Head of caudate nucleus (tissue), 42 donors: ENCODE measurements at regions not wholly inside any gene's neighbourhood (a gene's known extent, or its start where the extent isn't known, plus 50 kb on each side); places are given as distances from the start of the nearest gene placed in this dataset.
"Not testable (repeated sequence)": the region's sequence is repeated elsewhere in the genome, so short reads cannot be mapped to it uniquely, and the experiment has no call there.

Experiments
- DNase-seq, 42 donors: peaks; one replicate each; pipeline versions ENCODE4 v3.0.0 to v3.0.0-alpha.2; 2020 to 2021; ENCODE audit warnings: mixed read lengths in 7 of 42
- intact Hi-C: fragments of 100-400 bp; cut with DNase I; formaldehyde crosslinking; loops from one replicate; pipeline ENCODE4 v1.15.0; 2022

GRCh38 chr4:134145369-134145768, 56.2 kb downstream of the PABPC4L start:
- intact Hi-C loops, result no loop called here
- no peak for DNase-seq

- DNase-seq, result no peak
Observed at GRCh38 chr4:134144337-134144736, 57.3 kb downstream of the PABPC4L start.

GRCh38 chr4:134141728-134142127, 59.9 kb downstream of the PABPC4L start:
- DNase-seq, result no peak
- intact Hi-C loops, result no loop called here

More at GRCh38 chr4:134144337-134144736, 57.3 kb downstream of the PABPC4L start:
- intact Hi-C loops, result no loop called here

GRCh38 chr4:134139188-134139587, 62.4 kb downstream of the PABPC4L start:
- intact Hi-C loops, result no loop called here
- no peak for DNase-seq

GRCh38 chr4:134132086-134132783, 69.4 kb downstream of the PABPC4L start:
- no peak for DNase-seq
- intact Hi-C loops, result no loop called here

- DNase-seq, result no peak
- intact Hi-C loops, result no loop called here
Observed at GRCh38 chr4:134126955-134127354, 74.6 kb downstream of the PABPC4L start.

GRCh38 chr4:134126000-134126560, 75.5 kb downstream of the PABPC4L start:
- no peak for DNase-seq
- intact Hi-C loops, result no loop called here

GRCh38 chr4:134122903-134123302, 78.7 kb downstream of the PABPC4L start:
- intact Hi-C loops, result no loop called here
- DNase-seq, result no peak

- intact Hi-C loops, result no loop called here
- DNase-seq, result no peak
Observed at GRCh38 chr4:134117392-134118183, 84.0 kb downstream of the PABPC4L start.

- no peak for DNase-seq
- intact Hi-C loops, result no loop called here
Observed at GRCh38 chr4:134089885-134090284, 111.7 kb downstream of the PABPC4L start.

- no peak for DNase-seq
- intact Hi-C loops, result no loop called here
Observed at GRCh38 chr4:134085496-134085895, 116.1 kb downstream of the PABPC4L start.

GRCh38 chr4:134079085-134079484, 122.5 kb downstream of the PABPC4L start:
- intact Hi-C loops, result not testable (repeated sequence)

GRCh38 chr4:134078230-134078914, 123.2 kb downstream of the PABPC4L start:
- intact Hi-C loops, result no loop called here
- DNase-seq, result no peak

More at GRCh38 chr4:134079085-134079484, 122.5 kb downstream of the PABPC4L start:
- not testable (repeated sequence) for DNase-seq

GRCh38 chr4:134073711-134074110, 127.9 kb downstream of the PABPC4L start:
- intact Hi-C loops, result no loop called here
- no peak for DNase-seq

- DNase-seq, result no peak
- intact Hi-C loops, result no loop called here
Observed at GRCh38 chr4:134072137-134072536, 129.5 kb downstream of the PABPC4L start.

- no peak for DNase-seq
- intact Hi-C loops, result no loop called here
Observed at GRCh38 chr4:134070174-134070573, 131.4 kb downstream of the PABPC4L start.

- intact Hi-C loops, result no loop called here
Observed at GRCh38 chr4:134057356-134057755, 144.2 kb downstream of the PABPC4L start.

GRCh38 chr4:134046221-134046620, 155.4 kb downstream of the PABPC4L start:
- intact Hi-C loops, DNase-seq: not testable (repeated sequence)

More at GRCh38 chr4:134057356-134057755, 144.2 kb downstream of the PABPC4L start:
- DNase-seq, result no peak

- intact Hi-C loops, result no loop called here
- DNase-seq, result no peak
Observed at GRCh38 chr4:134045411-134045810, 156.2 kb downstream of the PABPC4L start.

- intact Hi-C loops, result no loop called here
- no peak for DNase-seq
Observed at GRCh38 chr4:134043266-134043665, 158.3 kb downstream of the PABPC4L start.
